SH-SY5Y (cell line): ENCODE measurements at regions not wholly inside any gene's neighbourhood (a gene's known extent, or its start where the extent isn't known, plus 50 kb on each side); places are given as distances from the start of the nearest gene placed in this dataset.

Source experiments
- GATA2 ChIP-seq: IDR thresholded peaks from 2 replicates; pipeline ENCODE4 v1.6.1; 2011; ENCODE audit warnings: mild to moderate bottlenecking, low read depth, low read length
- GATA3 ChIP-seq: IDR thresholded peaks from 2 replicates; pipeline ENCODE4 v1.6.1; 2011; ENCODE audit warnings: low read depth, mild to moderate bottlenecking, low read length, moderate library complexity

DNA sequence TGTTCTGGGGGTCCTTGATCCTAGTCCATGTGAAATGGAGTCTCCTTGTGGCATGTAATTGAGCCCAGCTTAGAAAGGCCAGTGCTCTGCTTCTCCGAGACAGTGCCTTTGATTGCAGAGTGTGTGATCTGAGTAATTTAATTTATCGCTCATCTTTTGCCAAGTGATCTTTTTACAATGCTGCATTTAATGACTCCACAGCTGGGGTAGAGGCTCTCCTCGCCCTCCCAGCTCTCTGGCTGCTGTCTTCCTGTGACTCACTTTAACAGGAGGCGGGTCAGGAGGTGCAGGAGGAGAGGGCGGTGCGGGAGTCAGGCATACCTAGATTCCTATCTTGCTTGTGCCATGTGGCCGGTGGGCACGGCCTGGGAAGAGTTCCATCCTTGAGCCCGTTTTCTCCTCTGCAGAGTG lies 113.4 kb upstream of the FOXF1 start:
- TF ChIP-seq GATA2 (no peak), GATA3 (no peak)
